ENCODE measurements at regions not wholly inside any gene's neighbourhood (a gene's known extent, or its start where the extent isn't known, plus 50 kb on each side); places are given as distances from the start of the nearest gene placed in this dataset.

GRCh38 chr3:22691856-22692628 is 511.1 kb upstream of the UBE2E2 start:
- POLR2A ChIA-PET, result no interaction called here
- Histone ChIP-seq H3K27me3 (ENCODE audit: insufficient read depth, low read length) (no peaks in the 10 kb centered on the region), H3K4me2 (ENCODE audit: low read length) (no peak overlapping the region), H3K36me3 (ENCODE audit: control insufficient read depth in 1 of 2, insufficient read depth in 2 of 2, low read length in 2 of 2) (no peaks in the 10 kb centered on the region), H4K20me1 (ENCODE audit: insufficient read depth) (no peaks in the 10 kb centered on the region), H3K9me3 (ENCODE audit: control insufficient read depth in 1 of 2, insufficient read depth in 1 of 2, low read depth in 1 of 2, low read length in 2 of 2) (peaks cover 0 to 8% of the 10 kb centered on the region in 2 experiments; a peak in 1 of 4 replicates), H3K9me2 (ENCODE audit: insufficient read depth) (no peaks in the 10 kb centered on the region), H3K27ac (ENCODE audit: low read depth, low read length) (no peak overlapping the region), H3K4me3 (replicated peaks in 1 of 2; ENCODE audit: low read depth in 1 of 2, low read length in 2 of 2) (no peak overlapping the region), H3K9ac (ENCODE audit: low read length) (no peak overlapping the region), H2AFZ (ENCODE audit: low read depth, low read length, poor library complexity, severe bottlenecking) (no peak overlapping the region), H3K79me2 (ENCODE audit: insufficient read depth, low read length) (no peaks in the 10 kb centered on the region), H3K4me1 (ENCODE audit: control insufficient read depth in 1 of 2, insufficient read depth in 2 of 2, low read length in 2 of 2) (no peaks in the 10 kb centered on the region)
- intact Hi-C loops (cut with micrococcal nuclease), result no loop called here
- BruUV-seq (replicated peaks), result no TSS peak
- TF ChIP-seq FOSL1 (IDR thresholded peaks at IDR 0.05; ENCODE audit: low read depth), result no peak
- TF ChIP-seq YY1 (IDR thresholded peaks at IDR 0.05; ENCODE audit: extremely low read depth, insufficient replicate concordance, low read depth, low read length), result no peak
- no peak for TF ChIP-seq EGR1 (IDR thresholded peaks at IDR 0.05; ENCODE audit: low read depth)
- TF ChIP-seq ZNF274 (IDR thresholded peaks at IDR 0.05; ENCODE audit: low read depth, low read length), result no peak
- no peak for TF ChIP-seq POLR2AphosphoS5 (IDR thresholded peaks at IDR 0.05; ENCODE audit: low read depth, low read length)
- TF ChIP-seq EZH2 (IDR thresholded peaks at IDR 0.05), result no peak
- no peak for TF ChIP-seq CEBPB (IDR thresholded peaks at IDR 0.05; ENCODE audit: low read depth)
- TF ChIP-seq RAD21 (IDR thresholded peaks at IDR 0.05; ENCODE audit: low read depth), result no peak
- no peak for TF ChIP-seq EZH2phosphoT487 (IDR thresholded peaks at IDR 0.05; ENCODE audit: borderline replicate concordance)
- TF ChIP-seq SP1 (IDR thresholded peaks at IDR 0.05; ENCODE audit: low read depth), result no peak
- TF ChIP-seq TCF7L2 (IDR thresholded peaks at IDR 0.05; ENCODE audit: borderline replicate concordance, extremely low read depth, insufficient read depth, insufficient read length), result no peak
- RAD21 ChIA-PET (ENCODE audit: low non-redundant PET in 1 of 2, low total read pairs in 2 of 2, uncharacterized antibody in 2 of 2, unreplicated experiment in 2 of 2), result no interaction called here
- CTCF ChIA-PET, result no interaction called here
- DNase-seq (ENCODE audit: low read depth, low spot score), result no peak
- no peak for ATAC-seq

- Histone ChIP-seq H2AFZ (ENCODE audit: low read depth, low read length, poor library complexity, severe bottlenecking) (no peak overlapping the region), H3K9ac (ENCODE audit: low read length) (no peak overlapping the region), H3K4me2 (ENCODE audit: low read length) (no peak overlapping the region), H3K9me3 (ENCODE audit: control insufficient read depth in 1 of 2, insufficient read depth in 1 of 2, low read depth in 1 of 2, low read length in 2 of 2) (peaks cover 0 to 7% of the 10 kb centered on the region in 2 experiments; a peak in 1 of 4 replicates), H3K9me2 (ENCODE audit: insufficient read depth) (no peaks in the 10 kb centered on the region), H3K4me3 (replicated peaks in 1 of 2; ENCODE audit: low read depth in 1 of 2, low read length in 2 of 2) (no peak overlapping the region), H3K36me3 (ENCODE audit: control insufficient read depth in 1 of 2, insufficient read depth in 2 of 2, low read length in 2 of 2) (no peaks in the 10 kb centered on the region), H3K27me3 (ENCODE audit: insufficient read depth, low read length) (no peaks in the 10 kb centered on the region), H3K27ac (ENCODE audit: low read depth, low read length) (no peak overlapping the region), H3K79me2 (ENCODE audit: insufficient read depth, low read length) (no peaks in the 10 kb centered on the region), H4K20me1 (ENCODE audit: insufficient read depth) (no peaks in the 10 kb centered on the region), H3K4me1 (ENCODE audit: control insufficient read depth in 1 of 2, insufficient read depth in 2 of 2, low read length in 2 of 2) (no peaks in the 10 kb centered on the region)
- ATAC-seq, result no peak
- intact Hi-C loops (cut with micrococcal nuclease), result no loop called here
- ChIA-PET POLR2A (no interaction called here), RAD21 (ENCODE audit: low non-redundant PET in 1 of 2, low total read pairs in 2 of 2, uncharacterized antibody in 2 of 2, unreplicated experiment in 2 of 2) (no interaction called here), CTCF (no interaction called here)
- BruUV-seq (replicated peaks), result no TSS peak
- DNase-seq (ENCODE audit: low read depth, low spot score), result no peak
- no peak for TF ChIP-seq REST (IDR thresholded peaks at IDR 0.05; ENCODE audit: low read depth)
- TF ChIP-seq SP1 (IDR thresholded peaks at IDR 0.05; ENCODE audit: low read depth), result no peak
- no peak for TF ChIP-seq POLR2A (IDR thresholded peaks at IDR 0.05; ENCODE audit: borderline replicate concordance, extremely low read depth, insufficient read depth, insufficient read length)
- no peak for TF ChIP-seq EGR1 (IDR thresholded peaks at IDR 0.05; ENCODE audit: low read depth)
- TF ChIP-seq CBX3 (IDR thresholded peaks at IDR 0.05; ENCODE audit: low read depth), result no peak
- TF ChIP-seq CEBPB (IDR thresholded peaks at IDR 0.05; ENCODE audit: low read depth), result no peak
- no peak for TF ChIP-seq EZH2 (IDR thresholded peaks at IDR 0.05)
- no peak for TF ChIP-seq SRF (IDR thresholded peaks at IDR 0.05; ENCODE audit: low read depth)
- no peak for TF ChIP-seq MAX (IDR thresholded peaks at IDR 0.05)
- TF ChIP-seq TCF7L2 (IDR thresholded peaks at IDR 0.05; ENCODE audit: borderline replicate concordance, extremely low read depth, insufficient read depth, insufficient read length), result no peak
- TF ChIP-seq EZH2phosphoT487 (IDR thresholded peaks at IDR 0.05; ENCODE audit: borderline replicate concordance), result no peak
- TF ChIP-seq SIN3A (IDR thresholded peaks at IDR 0.05; ENCODE audit: low read depth), result no peak
Observed at GRCh38 chr3:22700876-22701275, 502.3 kb upstream of the UBE2E2 start.
